ENCODE measurements at regions not wholly inside any gene's neighbourhood (a gene's known extent, or its start where the extent isn't known, plus 50 kb on each side); places are given as distances from the start of the nearest gene placed in this dataset.

DNA sequence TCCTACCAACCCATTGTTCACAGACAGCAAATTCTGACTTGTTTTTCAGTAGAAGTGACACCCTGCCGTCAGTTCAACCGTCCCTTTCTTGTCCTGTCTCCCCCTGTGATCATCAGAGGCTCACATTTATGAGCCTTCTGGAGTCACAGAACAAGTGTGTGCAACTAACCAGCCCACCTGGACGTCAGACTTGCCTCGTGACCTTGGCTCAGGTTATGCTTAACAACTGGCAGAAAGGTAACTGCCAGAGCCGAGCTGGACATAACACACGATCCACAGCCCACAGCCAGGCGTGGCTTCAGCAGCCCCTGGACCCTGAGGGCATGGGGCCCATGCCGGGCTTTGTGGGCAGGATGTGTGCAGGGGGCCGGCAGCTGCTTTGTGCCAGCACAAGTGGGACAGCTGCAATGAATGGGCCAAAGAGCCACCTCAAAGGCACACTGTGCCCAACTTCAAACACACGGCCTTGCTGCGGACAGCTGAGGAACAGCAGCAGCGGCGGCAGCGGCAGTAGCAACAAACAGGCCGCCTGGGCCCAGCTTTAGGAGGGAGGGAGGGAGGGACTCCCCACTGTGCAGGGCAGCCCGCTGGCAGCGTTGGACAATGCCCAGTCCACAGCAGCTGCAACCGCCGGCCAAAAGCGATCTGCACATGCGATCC lies 103.9 kb downstream of the ZBTB18 start:
- TF ChIP-seq ARID4B (CRISPR knock-in tag; IDR thresholded peaks at IDR 0.05; ENCODE audit: borderline replicate concordance) (no peak), ATF2 (CRISPR knock-in tag; IDR thresholded peaks at IDR 0.05; ENCODE audit: borderline replicate concordance, low read depth) (no peak), ELF4 (CRISPR knock-in tag; IDR thresholded peaks at IDR 0.05; ENCODE audit: low read depth) (no peak), CREB1 (CRISPR knock-in tag; IDR thresholded peaks at IDR 0.05) (no peak), ZNF317 (CRISPR knock-in tag; IDR thresholded peaks at IDR 0.05; ENCODE audit: borderline replicate concordance, low read depth) (no peak), ZBTB21 (CRISPR knock-in tag; IDR thresholded peaks at IDR 0.05; ENCODE audit: borderline replicate concordance) (no peak), ZNF121 (CRISPR knock-in tag; IDR thresholded peaks at IDR 0.05) (no peak)
- TF ChIP-seq, protein P1, sequence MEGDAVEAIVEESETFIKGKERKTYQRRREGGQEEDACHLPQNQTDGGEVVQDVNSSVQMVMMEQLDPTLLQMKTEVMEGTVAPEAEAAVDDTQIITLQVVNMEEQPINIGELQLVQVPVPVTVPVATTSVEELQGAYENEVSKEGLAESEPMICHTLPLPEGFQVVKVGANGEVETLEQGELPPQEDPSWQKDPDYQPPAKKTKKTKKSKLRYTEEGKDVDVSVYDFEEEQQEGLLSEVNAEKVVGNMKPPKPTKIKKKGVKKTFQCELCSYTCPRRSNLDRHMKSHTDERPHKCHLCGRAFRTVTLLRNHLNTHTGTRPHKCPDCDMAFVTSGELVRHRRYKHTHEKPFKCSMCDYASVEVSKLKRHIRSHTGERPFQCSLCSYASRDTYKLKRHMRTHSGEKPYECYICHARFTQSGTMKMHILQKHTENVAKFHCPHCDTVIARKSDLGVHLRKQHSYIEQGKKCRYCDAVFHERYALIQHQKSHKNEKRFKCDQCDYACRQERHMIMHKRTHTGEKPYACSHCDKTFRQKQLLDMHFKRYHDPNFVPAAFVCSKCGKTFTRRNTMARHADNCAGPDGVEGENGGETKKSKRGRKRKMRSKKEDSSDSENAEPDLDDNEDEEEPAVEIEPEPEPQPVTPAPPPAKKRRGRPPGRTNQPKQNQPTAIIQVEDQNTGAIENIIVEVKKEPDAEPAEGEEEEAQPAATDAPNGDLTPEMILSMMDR (IDR thresholded peaks at IDR 0.05) = no peak
